ENCODE measurements at regions not wholly inside any gene's neighbourhood (a gene's known extent, or its start where the extent isn't known, plus 50 kb on each side); places are given as distances from the start of the nearest gene placed in this dataset.

- TF ChIP-seq EZH2 (IDR thresholded peaks at IDR 0.05; ENCODE audit: low read depth) (no peak), CTCF (conservative IDR thresholded peaks at IDR 0.05) (no peak)
- no peaks in the 10 kb centered on the region for H3K9me3 ChIP-seq (ENCODE audit: insufficient read depth, low read depth)
- BruUV-seq (replicated peaks), result no TSS peak
- intact Hi-C loops (cut with micrococcal nuclease; ENCODE audit: unreplicated experiment), result no loop called here
- no peak for DNase-seq
- H2AFZ ChIP-seq, result no peak overlapping the region
- POLR2A ChIA-PET (ENCODE audit: unreplicated experiment), result interaction anchor here (0.8 kb wide), 1 partner anchor 506 kb away, joined by 5 read pairs; no protein-coding TSS in a partner anchor
- no peaks in the 10 kb centered on the region for H3K79me2 ChIP-seq (ENCODE audit: low read depth)
- CTCF ChIA-PET, result no interaction called here
- H3K4me3 ChIP-seq, result no peak overlapping the region
- no peaks in the 10 kb centered on the region for H3K4me1 ChIP-seq (replicated peaks; ENCODE audit: insufficient read depth)
- no peaks in the 10 kb centered on the region for H4K20me1 ChIP-seq (ENCODE audit: insufficient read depth)
- H3K27me3 ChIP-seq (ENCODE audit: insufficient read depth, low read depth), result peaks cover 3% of the 10 kb centered on the region; the same call in 1 of the 2 replicates
- H3K4me2 ChIP-seq, result no peak overlapping the region
- no peaks in the 10 kb centered on the region for H3K36me3 ChIP-seq (ENCODE audit: low read depth)
- no peaks in the 10 kb centered on the region for H3F3A ChIP-seq (ENCODE audit: insufficient read depth, low read depth)
- H3K9me2 ChIP-seq (ENCODE audit: insufficient read depth), result no peaks in the 10 kb centered on the region
- no peak overlapping the region for H3K27ac ChIP-seq
Observed at GRCh38 chr2:72010647-72011369, 136.9 kb downstream of the CYP26B1 start.

GRCh38 chr2:72008608-72009007, 139.1 kb downstream of the CYP26B1 start:
- no peaks in the 10 kb centered on the region for H4K20me1 ChIP-seq (ENCODE audit: insufficient read depth)
- no peaks in the 10 kb centered on the region for H3K9me3 ChIP-seq (ENCODE audit: insufficient read depth, low read depth)
- no peak for DNase-seq
- H3K4me2 ChIP-seq, result no peak overlapping the region
- CTCF ChIA-PET, result no interaction called here
- no TSS peak for BruUV-seq (replicated peaks)
- H3K4me3 ChIP-seq, result no peak overlapping the region
- no peak for TF ChIP-seq EZH2 (IDR thresholded peaks at IDR 0.05; ENCODE audit: low read depth)
- intact Hi-C loops (cut with micrococcal nuclease; ENCODE audit: unreplicated experiment), result no loop called here
- no peak overlapping the region for H2AFZ ChIP-seq
- no peaks in the 10 kb centered on the region for H3F3A ChIP-seq (ENCODE audit: insufficient read depth, low read depth)
- H3K4me1 ChIP-seq (replicated peaks; ENCODE audit: insufficient read depth), result no peaks in the 10 kb centered on the region
- H3K9me2 ChIP-seq (ENCODE audit: insufficient read depth), result no peaks in the 10 kb centered on the region
- POLR2A ChIA-PET (ENCODE audit: unreplicated experiment), result no interaction called here
- H3K27me3 ChIP-seq (ENCODE audit: insufficient read depth, low read depth), result no peaks in the 10 kb centered on the region
- no peak overlapping the region for H3K27ac ChIP-seq
- no peaks in the 10 kb centered on the region for H3K79me2 ChIP-seq (ENCODE audit: low read depth)
- no peaks in the 10 kb centered on the region for H3K36me3 ChIP-seq (ENCODE audit: low read depth)

GRCh38 chr2:72007402-72007801, 140.3 kb downstream of the CYP26B1 start:
- Histone ChIP-seq H3K27me3 (ENCODE audit: insufficient read depth, low read depth) (no peaks in the 10 kb centered on the region), H2AFZ (no peak overlapping the region), H3K9me2 (ENCODE audit: insufficient read depth) (no peaks in the 10 kb centered on the region), H3F3A (ENCODE audit: insufficient read depth, low read depth) (no peaks in the 10 kb centered on the region), H3K9me3 (ENCODE audit: insufficient read depth, low read depth) (no peaks in the 10 kb centered on the region), H3K4me2 (no peak overlapping the region), H3K79me2 (ENCODE audit: low read depth) (no peaks in the 10 kb centered on the region), H4K20me1 (ENCODE audit: insufficient read depth) (no peaks in the 10 kb centered on the region), H3K4me1 (replicated peaks; ENCODE audit: insufficient read depth) (no peaks in the 10 kb centered on the region), H3K4me3 (no peak overlapping the region), H3K36me3 (ENCODE audit: low read depth) (no peaks in the 10 kb centered on the region), H3K27ac (no peak overlapping the region)
- POLR2A ChIA-PET (ENCODE audit: unreplicated experiment), result no interaction called here
- no peak for DNase-seq
- no TSS peak for BruUV-seq (replicated peaks)
- TF ChIP-seq EZH2 (IDR thresholded peaks at IDR 0.05; ENCODE audit: low read depth), result no peak
- no peak for TF ChIP-seq CTCF (conservative IDR thresholded peaks at IDR 0.05)
- CTCF ChIA-PET, result no interaction called here
- intact Hi-C loops (cut with micrococcal nuclease; ENCODE audit: unreplicated experiment), result no loop called here

Data from PC-9 (cell line).